ENCODE measurements at regions not wholly inside any gene's neighbourhood (a gene's known extent, or its start where the extent isn't known, plus 50 kb on each side); places are given as distances from the start of the nearest gene placed in this dataset.

GRCh38 chr14:76964695-76965094, 63.8 kb downstream of the IRF2BPL start:
- TF ChIP-seq CTCF (IDR thresholded peaks at IDR 0.05; ENCODE audit: insufficient read depth, low read depth, low read length): no peak
- no peak overlapping the region for H3K4me3 ChIP-seq (ENCODE audit: low read depth, low read length)
- no peaks in the 10 kb centered on the region for H3K27me3 ChIP-seq (ENCODE audit: control insufficient read depth, insufficient read depth, low read length)
- POLR2A ChIA-PET: no interaction called here
- no peak for DNase-seq (ENCODE audit: low read depth)
- CTCF ChIA-PET: no interaction called here
- H3K36me3 ChIP-seq (ENCODE audit: control insufficient read depth, insufficient read depth, low read length): no peaks in the 10 kb centered on the region

GRCh38 chr14:76963372-76963771, 65.1 kb downstream of the IRF2BPL start:
- POLR2A ChIA-PET: no interaction called here
- CTCF ChIA-PET: interaction anchor here (1.4 to 2.6 kb wide), 3 partner anchors 50 to 63 kb away, joined by 3 to 15 read pairs (median 4); no protein-coding TSS in a partner anchor

GRCh38 chr14:76962303-76962660, 66.2 kb downstream of the IRF2BPL start:
- POLR2A ChIA-PET: interaction anchor here (1.5 kb wide), 1 partner anchor 9 kb away, joined by 8 read pairs; no protein-coding TSS in a partner anchor
- CTCF ChIA-PET: interaction anchor here (0.8 to 2.6 kb wide), 10 partner anchors 9 to 106 kb away, joined by 3 to 15 read pairs (median 4); no protein-coding TSS in a partner anchor
- TF ChIP-seq CTCF (IDR thresholded peaks at IDR 0.05; ENCODE audit: insufficient read depth, low read depth, low read length): no peak
- no peak for DNase-seq (ENCODE audit: low read depth)
- Histone ChIP-seq H3K4me3 (ENCODE audit: low read depth, low read length) (peak overlapping the region; percentile 25; the same call in 1 of the 2 replicates), H3K36me3 (ENCODE audit: control insufficient read depth, insufficient read depth, low read length) (no peaks in the 10 kb centered on the region), H3K27me3 (ENCODE audit: control insufficient read depth, insufficient read depth, low read length) (no peaks in the 10 kb centered on the region)

More at GRCh38 chr14:76963372-76963771, 65.1 kb downstream of the IRF2BPL start:
- Histone ChIP-seq H3K4me3 (ENCODE audit: low read depth, low read length) (no peak overlapping the region), H3K36me3 (ENCODE audit: control insufficient read depth, insufficient read depth, low read length) (no peaks in the 10 kb centered on the region), H3K27me3 (ENCODE audit: control insufficient read depth, insufficient read depth, low read length) (no peaks in the 10 kb centered on the region)
- DNase-seq (ENCODE audit: low read depth): no peak
- no peak for TF ChIP-seq CTCF (IDR thresholded peaks at IDR 0.05; ENCODE audit: insufficient read depth, low read depth, low read length)

- POLR2A ChIA-PET: interaction anchor here (1.5 kb wide), 1 partner anchor 8 kb away, joined by 8 read pairs; no protein-coding TSS in a partner anchor
- CTCF ChIA-PET: interaction anchor here (0.7 to 2.6 kb wide), 10 partner anchors 10 to 107 kb away, joined by 3 to 15 read pairs (median 4); no protein-coding TSS in a partner anchor
- no peak for TF ChIP-seq CTCF (IDR thresholded peaks at IDR 0.05; ENCODE audit: insufficient read depth, low read depth, low read length)
Measured at GRCh38 chr14:76961631-76962302, 66.7 kb downstream of the IRF2BPL start.

GRCh38 chr14:76958980-76959710, 69.4 kb downstream of the IRF2BPL start:
- TF ChIP-seq CTCF (IDR thresholded peaks at IDR 0.05; ENCODE audit: insufficient read depth, low read depth, low read length): no peak
- peak; percentile 44 for DNase-seq (ENCODE audit: low read depth)
- ChIA-PET CTCF (interaction anchor here (0.6 to 3.7 kb wide), 3 partner anchors 46 to 83 kb away, joined by 3 to 11 read pairs (median 3); no protein-coding TSS in a partner anchor), POLR2A (interaction anchor here (0.6 kb wide), 1 partner anchor 60 kb away, joined by 5 read pairs; no protein-coding TSS in a partner anchor)
- H3K27me3 ChIP-seq (ENCODE audit: control insufficient read depth, insufficient read depth, low read length): no peaks in the 10 kb centered on the region
- no peaks in the 10 kb centered on the region for H3K36me3 ChIP-seq (ENCODE audit: control insufficient read depth, insufficient read depth, low read length)
- H3K4me3 ChIP-seq (ENCODE audit: low read depth, low read length): no peak overlapping the region

More at GRCh38 chr14:76961631-76962302, 66.7 kb downstream of the IRF2BPL start:
- peak; percentile 78 for DNase-seq (ENCODE audit: low read depth)
- H3K4me3 ChIP-seq (ENCODE audit: low read depth, low read length): peak overlapping the region; percentile 25
- no peaks in the 10 kb centered on the region for H3K36me3 ChIP-seq (ENCODE audit: control insufficient read depth, insufficient read depth, low read length)
- no peaks in the 10 kb centered on the region for H3K27me3 ChIP-seq (ENCODE audit: control insufficient read depth, insufficient read depth, low read length)

All from BJ (cell line).